Tibial nerve (tissue), 3 donors: ENCODE measurements at regions not wholly inside any gene's neighbourhood (a gene's known extent, or its start where the extent isn't known, plus 50 kb on each side); places are given as distances from the start of the nearest gene placed in this dataset.

ENCODE experiments used
- CTCF ChIP-seq, 5 experiments: fragments of 200-600 bp in 3 of 5; fragments of 450-650 bp in 2 of 5; sonication (generic) in 3 of 5; IDR thresholded peaks; one replicate each; pipeline ENCODE4 v1.5.1; 2016 to 2019; ENCODE audit warnings: antibody characterized with exemption in 5 of 5, mild to moderate bottlenecking in 3 of 5, moderate library complexity in 2 of 5
- POLR2A ChIP-seq, 2 donors: fragments of 450-650 bp; IDR thresholded peaks; one replicate each; pipeline ENCODE4 v1.6.1; 2017; ENCODE audit warnings: antibody characterized with exemption in 2 of 2, mild to moderate bottlenecking in 2 of 2, moderate library complexity in 2 of 2

- TF ChIP-seq CTCF (IDR thresholded peaks at IDR 0.05) (no peak), POLR2A (IDR thresholded peaks at IDR 0.05) (no peak)
Measured at GRCh38 chr5:58048185-58048925, 411.5 kb downstream of the PLK2 start.
